ENCODE measurements at regions not wholly inside any gene's neighbourhood (a gene's known extent, or its start where the extent isn't known, plus 50 kb on each side); places are given as distances from the start of the nearest gene placed in this dataset.

GRCh38 chr9:16033921-16034691 lies 481.3 kb downstream of the CCDC171 start:
- peak in 1 of 2 donors; percentile 25 for DNase-seq (ENCODE audit: extremely low spot score in 2 of 2)
- no peak for TF ChIP-seq POLR2A (IDR thresholded peaks at IDR 0.05)
- no peak for TF ChIP-seq CTCF (IDR thresholded peaks at IDR 0.05)
- no peak for TF ChIP-seq POLR2AphosphoS5 (IDR thresholded peaks at IDR 0.05; ENCODE audit: insufficient read depth in 1 of 2, low read depth in 1 of 2)
- no peaks in the 10 kb centered on the region for H3K9me3 ChIP-seq
- intact Hi-C loops (cut with DNase I): no loop called here
- H3K4me3 ChIP-seq: no peak overlapping the region
- no peaks in the 10 kb centered on the region for H3K36me3 ChIP-seq
- H3K4me1 ChIP-seq: peaks cover 1% of the 10 kb centered on the region
- H3K27ac ChIP-seq: no peak overlapping the region
- no peaks in the 10 kb centered on the region for H3K27me3 ChIP-seq

- peak in 1 of 3 experiments; percentile 18 for TF ChIP-seq CTCF (IDR thresholded peaks at IDR 0.05)
- no peak for TF ChIP-seq POLR2AphosphoS5 (IDR thresholded peaks at IDR 0.05; ENCODE audit: insufficient read depth in 1 of 2, low read depth in 1 of 2)
- TF ChIP-seq POLR2A (IDR thresholded peaks at IDR 0.05): no peak
- no peak for DNase-seq (ENCODE audit: extremely low spot score in 2 of 2)
- peak overlapping the region; percentile 23 for H3K27ac ChIP-seq
- no peaks in the 10 kb centered on the region for H3K9me3 ChIP-seq
- H3K4me3 ChIP-seq: no peak overlapping the region
- H3K27me3 ChIP-seq: no peaks in the 10 kb centered on the region
- intact Hi-C loops (cut with DNase I): no loop called here
- H3K4me1 ChIP-seq: peaks cover 15% of the 10 kb centered on the region
- no peaks in the 10 kb centered on the region for H3K36me3 ChIP-seq
Measured at GRCh38 chr9:16039218-16039987, 486.6 kb downstream of the CCDC171 start.

- peak in 1 of 2 donors; percentile 64 for DNase-seq (ENCODE audit: extremely low spot score in 2 of 2)
- no peaks in the 10 kb centered on the region for H3K9me3 ChIP-seq
- H3K36me3 ChIP-seq: no peaks in the 10 kb centered on the region
- intact Hi-C loops (cut with DNase I): no loop called here
- no peaks in the 10 kb centered on the region for H3K27me3 ChIP-seq
- H3K4me3 ChIP-seq: no peak overlapping the region
- peaks cover 15% of the 10 kb centered on the region for H3K4me1 ChIP-seq
- TF ChIP-seq POLR2AphosphoS5 (IDR thresholded peaks at IDR 0.05; ENCODE audit: insufficient read depth in 1 of 2, low read depth in 1 of 2): no peak
- TF ChIP-seq POLR2A (IDR thresholded peaks at IDR 0.05): no peak
- TF ChIP-seq CTCF (IDR thresholded peaks at IDR 0.05): no peak
- peak overlapping the region; percentile 23 for H3K27ac ChIP-seq
Measured at GRCh38 chr9:16039988-16040761, 487.3 kb downstream of the CCDC171 start.

GRCh38 chr9:16043756-16044578 lies 491.1 kb downstream of the CCDC171 start:
- peaks cover 15% of the 10 kb centered on the region for H3K4me1 ChIP-seq
- no peaks in the 10 kb centered on the region for H3K36me3 ChIP-seq
- H3K27me3 ChIP-seq: no peaks in the 10 kb centered on the region
- peak in 1 of 2 donors; percentile 4 for DNase-seq (ENCODE audit: extremely low spot score in 2 of 2)
- no peak for TF ChIP-seq POLR2AphosphoS5 (IDR thresholded peaks at IDR 0.05; ENCODE audit: insufficient read depth in 1 of 2, low read depth in 1 of 2)
- TF ChIP-seq CTCF (IDR thresholded peaks at IDR 0.05): no peak
- TF ChIP-seq POLR2A (IDR thresholded peaks at IDR 0.05): no peak
- no peak overlapping the region for H3K4me3 ChIP-seq
- no peaks in the 10 kb centered on the region for H3K9me3 ChIP-seq
- intact Hi-C loops (cut with DNase I): no loop called here
- H3K27ac ChIP-seq: no peak overlapping the region
